ENCODE measurements at regions not wholly inside any gene's neighbourhood (a gene's known extent, or its start where the extent isn't known, plus 50 kb on each side); places are given as distances from the start of the nearest gene placed in this dataset.

DNA sequence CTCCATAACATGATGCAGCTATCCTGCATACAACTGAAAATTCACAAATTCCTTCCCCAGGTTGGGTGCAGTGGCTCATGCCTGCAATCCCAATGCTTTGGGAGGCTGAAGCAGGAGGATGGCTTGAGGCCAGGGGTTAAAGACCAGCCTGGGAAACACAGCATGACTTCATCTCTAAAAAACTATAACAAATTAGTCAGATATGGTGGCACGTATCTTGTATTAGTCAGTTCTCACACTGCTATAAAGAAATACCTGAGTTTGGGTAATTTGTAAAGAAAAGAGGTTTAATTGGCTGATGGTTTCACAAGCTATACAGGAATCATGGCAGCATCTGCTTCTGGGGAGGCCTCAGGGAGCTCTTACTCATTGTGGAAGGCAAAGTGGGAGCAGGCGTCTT lies 56.4 kb upstream of the DAPK1 start:
- H3K4me1 Mint-ChIP-seq: peaks cover 10% of the 10 kb centered on the region
- no peak overlapping the region for H3K4me3 Mint-ChIP-seq
- no peaks in the 10 kb centered on the region for H3K27me3 Mint-ChIP-seq
- ATAC-seq: no peak
- H3K9me3 Mint-ChIP-seq: no peaks in the 10 kb centered on the region
- H3K27ac Mint-ChIP-seq: no peak overlapping the region
- H3K36me3 Mint-ChIP-seq: no peaks in the 10 kb centered on the region

DNA sequence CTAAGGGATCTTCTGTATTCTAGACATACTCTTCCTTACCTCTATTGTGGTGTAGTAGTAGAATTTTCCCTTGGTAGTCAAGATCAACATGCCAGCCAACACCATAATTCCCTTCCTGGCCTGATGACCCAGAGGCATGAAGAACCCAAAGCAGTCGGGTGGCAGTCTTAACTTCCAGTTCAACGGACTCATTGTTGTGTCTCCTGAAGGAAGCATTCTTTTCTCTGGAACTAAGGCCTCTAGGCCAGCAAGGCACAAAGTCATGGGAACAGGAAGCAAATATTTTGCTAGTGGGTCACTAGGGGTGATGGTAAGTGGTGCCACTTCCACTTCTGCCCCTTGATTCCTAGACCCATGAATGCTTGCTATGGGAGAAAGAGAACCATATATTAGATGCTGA lies 55.2 kb upstream of the DAPK1 start:
- Mint-ChIP-seq H3K4me3 (no peak overlapping the region), H3K36me3 (no peaks in the 10 kb centered on the region), H3K4me1 (peaks cover 10% of the 10 kb centered on the region), H3K27ac (no peak overlapping the region), H3K27me3 (no peaks in the 10 kb centered on the region), H3K9me3 (no peaks in the 10 kb centered on the region)
- no peak for ATAC-seq

DNA sequence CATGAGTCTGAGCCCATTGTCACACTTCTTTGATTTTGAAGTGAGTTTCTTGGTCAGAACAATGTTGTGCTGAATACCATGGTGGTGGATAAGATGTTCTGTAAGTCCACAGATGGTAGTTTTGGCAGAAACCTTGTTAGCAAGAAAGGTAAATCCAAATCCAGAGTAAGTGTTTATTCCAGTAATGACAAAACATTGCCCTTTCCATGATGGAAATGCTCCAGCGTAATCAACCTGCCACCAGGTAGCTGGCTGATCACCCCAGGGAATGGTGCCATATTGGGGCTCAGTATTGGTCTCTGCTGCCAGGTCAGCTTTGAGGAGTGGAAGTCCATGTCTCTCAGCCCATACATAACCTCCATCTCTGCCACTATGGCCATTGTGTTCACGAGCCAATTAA lies 54.7 kb upstream of the DAPK1 start:
- H3K27me3 Mint-ChIP-seq: no peaks in the 10 kb centered on the region
- H3K4me1 Mint-ChIP-seq: peaks cover 10% of the 10 kb centered on the region
- no peak overlapping the region for H3K4me3 Mint-ChIP-seq
- H3K36me3 Mint-ChIP-seq: no peaks in the 10 kb centered on the region
- ATAC-seq: no peak
- no peaks in the 10 kb centered on the region for H3K9me3 Mint-ChIP-seq
- H3K27ac Mint-ChIP-seq: no peak overlapping the region

DNA sequence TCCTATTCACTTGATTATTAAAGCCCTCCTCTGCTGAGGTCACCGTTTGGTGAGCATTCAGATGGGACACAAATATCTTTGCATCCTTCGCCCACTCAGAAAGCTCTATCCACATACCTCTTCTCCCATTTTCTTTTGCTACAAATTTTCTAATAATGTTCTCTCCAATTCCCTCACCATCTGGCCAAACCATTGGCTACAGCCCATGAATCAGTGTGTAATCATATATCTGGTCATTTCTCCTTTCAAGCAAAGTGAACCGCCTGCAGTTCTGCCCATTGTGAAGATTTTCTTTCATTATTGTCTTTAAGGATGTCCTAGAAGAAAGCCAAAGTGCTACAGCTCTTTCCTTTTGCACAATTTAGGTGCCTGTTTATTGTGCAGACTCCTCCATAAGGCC lies 54.2 kb upstream of the DAPK1 start:
- no peak for ATAC-seq
- no peak overlapping the region for H3K4me3 Mint-ChIP-seq

DNA sequence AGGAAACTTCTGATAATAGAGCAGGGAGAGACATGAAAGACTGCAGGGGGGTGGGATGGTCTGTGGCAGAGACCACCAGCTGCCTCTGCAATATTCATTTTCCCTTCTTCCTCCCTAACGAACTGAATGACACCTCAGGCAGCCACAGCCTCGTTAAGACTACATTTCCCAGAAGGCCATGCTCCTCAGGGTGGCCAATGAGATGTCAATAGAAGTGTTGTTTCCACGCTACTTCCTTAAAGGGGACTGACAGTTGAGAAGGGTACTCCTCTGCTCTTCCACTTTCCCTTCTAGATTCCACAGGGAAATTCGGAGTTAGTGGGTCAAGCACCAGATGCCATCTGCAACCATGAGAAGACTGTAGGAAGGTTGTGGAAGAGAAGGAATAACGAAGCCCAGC lies 52.0 kb upstream of the DAPK1 start:
- no peaks in the 10 kb centered on the region for H3K9me3 Mint-ChIP-seq
- peak; percentile 72 for ATAC-seq
- H3K4me3 Mint-ChIP-seq: peak overlapping the region; percentile 44
- H3K27me3 Mint-ChIP-seq: no peaks in the 10 kb centered on the region
- peaks cover 10% of the 10 kb centered on the region for H3K4me1 Mint-ChIP-seq
- no peak overlapping the region for H3K27ac Mint-ChIP-seq
- no peaks in the 10 kb centered on the region for H3K36me3 Mint-ChIP-seq

More for the DNA sequence above, 54.2 kb upstream of the DAPK1 start:
- no peaks in the 10 kb centered on the region for H3K36me3 Mint-ChIP-seq
- H3K9me3 Mint-ChIP-seq: no peaks in the 10 kb centered on the region
- H3K27ac Mint-ChIP-seq: no peak overlapping the region
- no peaks in the 10 kb centered on the region for H3K27me3 Mint-ChIP-seq
- peaks cover 10% of the 10 kb centered on the region for H3K4me1 Mint-ChIP-seq

DNA sequence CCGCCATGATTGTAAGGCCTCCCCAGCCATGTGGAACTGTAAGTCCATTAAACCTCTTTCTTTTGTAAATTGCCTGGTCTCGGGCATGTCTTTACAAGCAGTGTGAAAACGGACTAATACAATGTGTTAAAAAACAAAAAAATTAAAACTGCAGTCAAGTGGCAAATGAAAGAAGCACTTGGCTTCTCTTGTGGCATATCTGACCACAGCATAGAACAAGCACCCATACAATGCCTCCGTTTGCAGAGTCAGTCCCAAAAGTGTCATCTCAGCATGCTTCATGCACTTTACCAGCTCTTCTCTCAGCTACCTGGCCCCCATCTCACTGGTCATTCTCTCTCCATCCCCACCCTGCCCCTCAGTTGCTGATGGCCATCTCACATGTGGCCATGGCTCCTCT lies 51.1 kb upstream of the DAPK1 start:
- Mint-ChIP-seq H3K9me3 (no peaks in the 10 kb centered on the region), H3K4me3 (no peak overlapping the region), H3K27ac (no peak overlapping the region), H3K27me3 (no peaks in the 10 kb centered on the region), H3K4me1 (peaks cover 10% of the 10 kb centered on the region), H3K36me3 (no peaks in the 10 kb centered on the region)
- ATAC-seq: no peak

DNA sequence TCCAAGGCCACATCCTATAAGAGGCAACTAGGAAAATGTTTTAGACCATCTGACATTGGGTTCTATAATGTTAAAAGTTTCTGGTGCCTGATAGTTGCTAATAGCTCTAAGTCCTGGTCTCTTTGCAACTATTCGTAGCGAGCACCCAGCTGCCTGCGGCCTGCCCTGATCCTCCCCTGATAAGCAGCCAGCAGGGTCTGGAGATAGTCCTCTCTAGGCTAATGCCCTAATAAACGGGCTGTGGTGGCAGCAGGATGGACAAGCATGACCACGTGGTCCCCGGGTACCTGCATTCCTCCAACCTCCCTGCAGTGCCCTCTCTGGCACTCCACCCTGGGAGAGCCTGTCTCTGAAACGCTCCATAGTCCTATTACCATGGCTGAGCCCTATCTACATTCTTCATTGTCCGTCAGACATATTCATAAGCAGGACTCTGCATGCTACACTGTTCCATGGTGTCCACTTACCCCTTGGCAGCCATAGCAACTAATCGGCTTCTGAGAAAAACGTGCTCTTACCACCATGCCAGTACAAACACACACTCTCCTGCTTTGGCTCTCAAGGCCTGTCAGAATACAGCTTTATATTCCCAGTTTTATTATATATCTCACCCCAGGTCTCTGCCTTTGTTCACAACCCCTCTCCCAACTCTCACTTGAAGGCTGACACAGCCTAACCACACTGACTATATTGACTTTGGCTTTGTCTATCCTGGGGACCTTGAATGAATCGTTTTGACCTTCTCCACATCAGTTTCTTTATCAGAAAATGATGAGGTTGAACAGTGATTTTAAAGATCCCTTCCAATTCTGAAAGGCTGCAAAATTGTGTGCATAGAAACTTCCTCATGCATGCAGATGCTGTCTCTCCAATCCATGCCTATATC lies 49.9 kb upstream of the DAPK1 start:
- H3K27me3 Mint-ChIP-seq: no peaks in the 10 kb centered on the region
- no peaks in the 10 kb centered on the region for H3K36me3 Mint-ChIP-seq
- peaks cover 10% of the 10 kb centered on the region for H3K4me1 Mint-ChIP-seq
- H3K27ac Mint-ChIP-seq: no peak overlapping the region
- no peaks in the 10 kb centered on the region for H3K9me3 Mint-ChIP-seq
- no peak for ATAC-seq
- no peak overlapping the region for H3K4me3 Mint-ChIP-seq
